GM19438 (cell line): ENCODE measurements at regions not wholly inside any gene's neighbourhood (a gene's known extent, or its start where the extent isn't known, plus 50 kb on each side); places are given as distances from the start of the nearest gene placed in this dataset.
"Not testable (repeated sequence)": the region's sequence is repeated elsewhere in the genome, so short reads cannot be mapped to it uniquely, and the experiment has no call there.

ENCODE experiments used
- ATAC-seq: cut with Tn5 transposase; IDR thresholded peaks from one replicate; pipeline ENCODE4 v1.9.1; 2021; ENCODE audit warnings: low read depth; ENCODE audit not compliant: unreplicated experiment

DNA sequence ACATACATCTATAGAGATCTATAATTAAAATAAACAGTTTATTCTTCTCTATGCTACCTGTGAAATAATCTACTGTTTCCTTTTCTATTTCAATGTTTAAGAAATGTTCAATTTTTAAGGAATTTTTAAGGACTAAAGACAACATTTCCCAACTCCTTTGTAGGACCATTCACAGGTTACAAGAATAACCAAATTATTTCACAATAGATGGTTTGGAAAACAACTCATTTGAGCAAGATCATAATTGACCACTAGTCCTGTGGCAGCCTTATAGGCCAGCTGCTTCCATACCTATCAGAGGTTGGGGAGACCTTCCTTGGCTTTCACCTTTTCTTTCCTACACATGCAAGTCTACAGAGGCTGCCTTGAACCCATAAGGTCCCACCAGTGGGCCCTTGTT, 193.7 kb downstream of the TTC39B start:
- ATAC-seq: no peak

- ATAC-seq: no peak
Measured at GRCh38 chr9:15111071-15111470, 195.9 kb downstream of the TTC39B start.

DNA sequence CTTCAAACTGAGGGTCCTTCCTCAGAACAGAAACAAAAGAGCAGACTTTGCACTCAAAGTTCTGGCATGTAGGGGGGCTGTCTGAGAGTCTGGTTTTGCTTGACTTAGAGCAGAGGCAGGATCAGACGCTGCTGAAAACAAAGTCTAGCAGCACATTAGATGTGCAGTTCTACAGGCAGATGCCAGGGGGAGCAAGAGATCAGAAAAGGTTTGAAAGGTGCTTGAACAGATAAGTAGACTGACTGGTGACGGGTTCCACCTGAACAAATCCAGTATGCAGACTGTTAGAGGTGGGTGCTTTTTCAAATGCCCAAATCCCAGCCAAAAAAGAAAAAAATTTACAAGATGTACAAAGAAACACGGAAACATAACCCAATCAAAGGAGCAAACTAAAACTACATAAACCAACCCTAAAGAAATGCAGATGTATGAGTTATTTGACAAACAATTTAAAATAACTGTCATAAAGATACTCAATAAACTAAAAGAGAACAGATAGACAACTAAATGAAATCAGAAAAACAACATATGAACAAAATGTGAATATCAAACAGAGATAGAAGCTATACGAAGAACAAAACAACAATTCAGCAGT, 194.7 kb upstream of the FREM1 start:
- peak; percentile 84 for ATAC-seq

GRCh38 chr9:15103290-15103689, 193.1 kb upstream of the FREM1 start:
- no peak for ATAC-seq

- no peak for ATAC-seq
Measured at GRCh38 chr9:15101095-15101494, 190.9 kb upstream of the FREM1 start.

DNA sequence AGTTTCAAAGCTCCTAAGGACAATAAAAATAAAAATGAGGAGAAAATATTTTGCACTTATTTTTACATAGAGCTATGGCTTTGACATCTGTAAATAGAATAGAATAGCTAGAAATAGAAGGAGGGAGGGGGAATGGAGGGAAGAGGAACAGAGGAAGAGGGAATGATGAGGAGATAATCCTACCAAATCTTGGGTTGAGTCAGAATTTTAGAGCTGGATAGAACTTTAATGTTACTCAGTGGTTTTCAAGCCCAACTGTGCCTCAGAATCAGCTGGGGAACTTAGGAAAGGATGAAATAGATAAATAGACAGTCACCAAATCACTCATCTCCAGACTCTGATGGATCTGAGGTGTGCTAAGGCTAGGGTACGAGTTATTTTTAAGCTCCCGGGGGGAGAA, 190.3 kb upstream of the FREM1 start:
- no peak for ATAC-seq

DNA sequence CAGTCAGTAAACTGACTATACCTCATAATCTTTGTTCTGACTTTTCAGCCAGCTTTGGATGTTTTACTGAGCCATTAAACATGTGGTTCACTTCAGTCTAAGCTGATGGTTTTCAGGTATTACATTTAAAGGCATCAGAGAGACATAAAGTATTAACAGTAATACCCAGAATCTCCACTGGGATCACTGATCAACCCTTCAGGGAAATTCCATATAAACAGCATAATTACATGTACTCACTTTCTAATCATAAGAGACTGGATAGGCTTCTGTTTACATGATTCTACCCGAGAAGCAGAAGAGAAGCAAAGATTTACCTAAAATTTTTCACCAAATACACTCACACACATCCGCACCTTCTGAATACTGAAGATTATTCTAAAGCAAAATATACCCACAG, 186.7 kb upstream of the FREM1 start:
- ATAC-seq: no peak

- no peak for ATAC-seq
Measured at GRCh38 chr9:15086778-15087324, 176.6 kb upstream of the FREM1 start.

DNA sequence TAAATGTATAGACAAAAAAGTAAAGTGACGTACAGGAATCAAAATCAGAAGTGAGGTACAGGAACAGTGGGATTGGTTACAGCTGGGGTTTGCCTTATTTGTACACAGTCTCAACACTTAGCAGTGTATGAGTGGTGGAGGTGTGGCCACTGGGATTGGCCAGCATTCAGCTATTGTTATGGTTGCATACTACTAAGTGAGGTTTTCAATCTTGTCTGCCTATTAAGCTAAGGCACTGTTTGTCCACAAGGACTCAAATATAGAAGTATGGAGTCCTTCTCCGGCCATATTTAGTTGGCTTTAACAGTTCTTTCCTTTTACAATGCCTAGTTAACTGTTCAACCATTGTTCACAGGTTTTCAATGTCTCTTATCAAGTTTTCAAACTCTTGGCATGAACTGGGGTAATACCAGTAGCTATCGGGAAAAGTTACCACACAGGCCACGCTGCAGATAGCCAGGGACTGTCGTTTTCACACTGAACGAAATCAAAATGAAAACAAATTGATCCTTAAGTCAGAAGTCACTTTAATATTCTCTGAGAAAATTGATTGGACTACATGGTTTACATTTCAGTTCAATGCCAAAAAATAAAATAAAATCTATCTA, 176.0 kb upstream of the FREM1 start:
- ATAC-seq: no peak

DNA sequence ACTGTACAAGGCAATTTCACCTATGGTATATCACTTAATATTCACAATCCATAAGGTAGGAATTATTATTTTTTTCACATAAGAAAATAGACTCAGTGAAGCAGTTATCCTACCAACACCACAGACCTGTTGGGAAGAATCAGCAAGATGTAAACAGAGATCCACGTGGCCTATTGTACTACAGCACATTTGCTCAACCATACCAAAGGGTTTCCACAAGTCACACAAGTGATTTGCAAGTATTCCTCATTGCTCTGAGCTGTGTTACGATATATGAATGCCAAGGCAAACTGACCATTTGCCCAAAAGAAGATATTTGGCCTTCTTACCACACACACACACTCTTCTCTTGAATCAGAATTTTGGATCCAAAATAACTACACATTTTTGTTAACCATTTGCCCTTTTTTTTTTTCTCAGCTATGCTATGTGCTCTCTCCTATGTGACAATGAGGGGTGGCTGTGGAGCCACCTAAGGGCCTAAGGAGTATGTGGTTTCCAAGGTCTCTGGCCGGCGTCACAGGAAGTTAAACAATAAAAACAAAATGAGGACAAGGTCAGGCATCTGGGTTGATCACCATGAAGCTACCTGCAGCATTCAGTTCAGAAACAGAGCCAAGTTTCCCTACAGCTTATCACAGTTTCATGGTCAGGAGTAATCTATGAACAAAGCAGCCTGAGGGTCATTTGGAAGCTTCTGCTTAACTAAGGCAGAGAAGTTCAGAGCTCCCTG, 171.0 kb upstream of the FREM1 start:
- no peak for ATAC-seq

- ATAC-seq: no peak
Measured at GRCh38 chr9:15080401-15080800, 170.2 kb upstream of the FREM1 start.

GRCh38 chr9:15079989-15080388, 169.8 kb upstream of the FREM1 start:
- no peak for ATAC-seq

DNA sequence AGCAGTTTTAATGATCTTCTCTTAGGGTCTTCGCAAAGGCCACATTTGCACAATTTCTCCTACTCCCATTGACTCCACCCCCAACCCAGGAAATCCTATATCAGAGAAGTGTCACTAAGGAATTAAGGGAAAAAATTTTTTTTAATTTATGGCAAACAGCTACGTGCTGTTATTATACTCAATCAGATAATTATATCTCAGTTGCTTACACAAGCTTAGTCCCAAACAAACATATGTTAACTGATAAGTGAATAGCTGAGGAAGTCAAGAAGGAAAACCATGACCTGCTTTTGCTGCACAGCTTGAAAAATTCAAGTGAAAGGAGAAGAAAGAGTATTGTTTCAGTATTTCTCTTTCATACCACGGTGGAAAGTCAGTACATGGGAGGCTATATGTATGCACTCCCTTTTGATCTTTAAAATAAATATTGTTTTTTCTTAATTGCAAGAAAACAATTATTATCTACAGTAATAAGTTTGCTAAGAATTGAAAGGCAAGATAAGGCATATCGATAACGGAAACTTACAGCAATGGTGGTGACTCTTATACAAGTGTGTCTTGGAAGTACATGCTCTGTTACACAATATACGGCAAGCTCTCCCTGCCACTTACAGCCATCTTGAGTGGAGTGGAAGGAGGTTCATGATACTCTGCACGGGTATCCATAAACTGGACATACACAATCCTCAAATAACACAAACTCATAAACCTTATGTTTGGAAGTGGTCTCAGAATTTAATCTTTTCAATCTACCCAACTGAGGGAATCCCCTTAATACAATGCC, 167.9 kb upstream of the FREM1 start:
- ATAC-seq: no peak

DNA sequence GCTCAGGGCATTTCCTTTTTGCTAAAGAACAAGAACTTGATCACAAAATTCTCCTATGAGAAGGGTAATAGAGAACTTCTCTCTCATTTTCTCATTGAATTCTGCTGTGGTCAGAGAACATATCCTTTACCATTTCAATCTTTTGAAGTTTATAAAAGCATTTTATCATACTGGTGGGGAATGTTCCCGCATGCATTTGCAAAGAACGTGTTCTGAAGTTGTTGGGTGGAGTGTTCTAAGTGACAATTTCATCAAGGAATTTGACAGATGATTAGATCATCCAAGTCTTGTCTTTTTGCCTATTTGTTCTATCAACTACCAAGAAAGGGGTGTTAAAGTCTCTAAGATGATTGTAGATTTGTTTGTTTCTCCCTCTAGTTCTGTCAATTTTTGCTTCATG, 163.4 kb upstream of the FREM1 start:
- ATAC-seq: no peak

DNA sequence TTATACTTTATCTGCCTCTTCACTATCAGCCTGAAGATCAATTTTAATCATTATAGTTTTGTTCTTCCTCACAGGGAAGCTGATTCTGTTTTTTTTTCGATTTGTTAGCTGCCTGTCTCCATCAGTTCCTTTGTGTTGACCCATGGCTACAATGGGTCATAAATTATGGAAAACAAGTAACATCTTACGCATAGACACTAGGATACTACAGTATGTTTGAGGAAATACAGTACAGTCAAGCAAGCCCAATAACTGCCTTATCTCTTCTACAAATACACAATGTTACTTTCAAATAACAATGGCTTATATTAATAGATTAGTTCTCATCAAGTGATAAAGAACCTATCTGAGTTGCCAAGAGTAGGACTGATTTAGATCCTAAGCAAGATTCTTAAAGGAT, 160.5 kb upstream of the FREM1 start:
- ATAC-seq: no peak

DNA sequence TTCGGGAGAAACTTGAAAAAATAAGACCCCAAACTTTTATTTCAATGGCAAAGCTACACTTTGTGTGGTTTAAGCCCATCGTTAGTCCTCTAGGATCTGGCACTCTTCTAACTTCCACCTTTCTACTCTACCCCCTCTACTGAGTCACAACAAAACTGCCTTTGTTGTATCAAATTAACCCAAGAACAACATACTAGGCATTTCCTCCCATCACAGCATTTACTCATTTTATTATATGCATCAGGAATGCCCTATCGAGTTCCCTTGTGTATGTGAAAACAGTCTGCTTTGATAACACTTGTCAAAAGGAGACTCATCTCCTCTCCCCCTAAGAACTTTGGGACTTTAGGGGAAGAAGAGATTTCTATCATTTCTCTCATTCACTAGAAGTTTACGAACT, 158.9 kb upstream of the FREM1 start:
- no peak for ATAC-seq

GRCh38 chr9:15068261-15068660, 158.0 kb upstream of the FREM1 start:
- ATAC-seq: no peak

DNA sequence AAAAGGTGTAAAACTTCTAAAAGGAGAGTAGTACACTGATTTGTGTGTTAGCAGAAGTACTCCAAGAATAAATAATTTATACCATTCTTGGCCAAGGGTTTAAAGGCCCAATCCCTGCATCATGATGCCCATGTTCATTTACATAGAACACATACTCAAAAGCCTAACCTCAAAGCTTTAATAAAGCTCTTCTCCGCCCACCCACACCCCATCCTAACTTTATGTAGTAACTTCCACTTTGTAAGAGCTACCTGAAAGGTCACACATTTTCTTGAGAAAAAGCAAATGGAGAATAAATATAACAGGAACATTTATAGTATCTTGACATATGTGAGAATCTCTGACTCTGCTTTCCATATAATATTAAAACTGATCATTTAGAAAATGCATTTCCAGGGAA, 148.8 kb upstream of the FREM1 start:
- ATAC-seq: no peak

DNA sequence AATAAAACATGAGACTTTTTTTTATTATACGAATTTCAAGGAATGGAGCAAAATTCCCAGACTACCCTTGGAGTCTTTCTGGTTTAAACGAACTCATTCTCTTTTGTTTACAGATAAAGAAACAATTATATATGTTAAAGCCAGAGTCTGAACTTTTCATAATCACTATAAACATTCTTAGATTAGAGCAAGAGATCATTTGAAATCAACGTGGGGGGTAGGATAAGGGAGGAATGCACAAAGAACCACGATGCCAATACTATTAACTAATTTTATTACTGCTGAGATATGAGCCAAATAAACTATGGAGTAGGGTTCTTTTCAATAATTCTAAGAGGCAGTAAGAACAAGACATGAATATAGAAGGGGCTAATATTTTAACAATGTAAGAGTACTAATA, 148.0 kb upstream of the FREM1 start:
- ATAC-seq: no peak

- not testable (repeated sequence) for ATAC-seq
Measured at GRCh38 chr9:15055284-15055683, 145.1 kb upstream of the FREM1 start.

DNA sequence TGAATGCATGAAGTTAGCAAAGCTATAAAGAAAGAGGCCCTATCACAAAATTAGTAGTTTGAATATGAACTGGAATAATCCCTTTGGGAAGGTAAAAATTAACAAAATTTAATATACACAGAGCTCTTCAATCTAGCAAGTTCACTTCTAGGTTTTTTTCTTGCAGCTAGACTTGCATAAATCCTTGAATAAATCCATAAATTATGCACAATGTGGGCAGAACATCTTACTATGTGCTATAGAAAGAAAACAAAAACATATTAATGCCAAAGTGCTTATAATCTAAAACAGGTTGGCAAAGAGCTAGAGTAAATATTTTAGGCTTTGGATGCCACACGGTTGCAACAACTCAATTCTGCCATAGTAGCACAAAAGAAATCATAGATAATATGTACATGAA, 138.5 kb upstream of the FREM1 start:
- ATAC-seq: no peak
